Tibial nerve (tissue), 4 donors: ENCODE measurements at regions not wholly inside any gene's neighbourhood (a gene's known extent, or its start where the extent isn't known, plus 50 kb on each side); places are given as distances from the start of the nearest gene placed in this dataset.
A peak's percentile ranks its signal among the peaks of the same experiment; 100 is the strongest.

Source experiments
- DNase-seq, 2 donors: peaks; one replicate each; pipeline ENCODE4 v3.0.0-alpha.2; 2019; ENCODE audit warnings: low spot score in 2 of 2
- H3K27ac ChIP-seq, 4 donors: fragments of 200-600 bp; sonication (generic) in 3 of 4; one replicate each; pipeline ENCODE4 v1.5.1; 2017 to 2019; ENCODE audit warnings: mild to moderate bottlenecking in 1 of 4
- H3K27me3 ChIP-seq, 2 donors: fragments of 200-600 bp; sonication (generic) in 1 of 2; one replicate each; pipeline versions ENCODE4 v1.5.1 to v1.6.0; 2017 to 2019
- H3K36me3 ChIP-seq, 3 donors: fragments of 200-600 bp; sonication (generic); one replicate each; pipeline ENCODE4 v1.5.1; 2018 to 2019
- H3K4me1 ChIP-seq, 4 donors: fragments of 200-600 bp; sonication (generic) in 3 of 4; one replicate each; pipeline ENCODE4 v1.5.1; 2017 to 2019
- H3K4me3 ChIP-seq, 4 donors: fragments of 200-600 bp; sonication (generic) in 3 of 4; one replicate each; pipeline ENCODE4 v1.5.1; 2017 to 2019; ENCODE audit warnings: mild to moderate bottlenecking in 1 of 4, moderate library complexity in 1 of 4
- H3K9me3 ChIP-seq, 4 donors: fragments of 200-600 bp; sonication (generic) in 3 of 4; one replicate each; pipeline ENCODE4 v1.5.1; 2017 to 2019
- CTCF ChIP-seq, 5 experiments: fragments of 200-600 bp in 3 of 5; fragments of 450-650 bp in 2 of 5; sonication (generic) in 3 of 5; IDR thresholded peaks; one replicate each; pipeline ENCODE4 v1.5.1; 2016 to 2019; ENCODE audit warnings: antibody characterized with exemption in 5 of 5, mild to moderate bottlenecking in 3 of 5, moderate library complexity in 2 of 5
- EP300 ChIP-seq, 2 donors: sonication (generic); formaldehyde crosslinking; IDR thresholded peaks; one replicate each; pipeline ENCODE4 v1.6.1; 2017; ENCODE audit warnings: antibody characterized with exemption in 2 of 2, mild to moderate bottlenecking in 1 of 2
- POLR2A ChIP-seq, 2 donors: fragments of 450-650 bp; IDR thresholded peaks; one replicate each; pipeline ENCODE4 v1.6.1; 2017; ENCODE audit warnings: antibody characterized with exemption in 2 of 2, mild to moderate bottlenecking in 2 of 2, moderate library complexity in 2 of 2
- WGBS, 2 donors: methylation state at CpG; one replicate each; pipeline ENCODE4 v1.1.5; 2018; 5-methylcytosine and 5-hydroxymethylcytosine counted together

GRCh38 chr9:113654605-113655428 lies 191.3 kb downstream of the RGS3 start:
- peaks cover 0 to 8% of the 10 kb centered on the region in 2 donors for H3K27me3 ChIP-seq
- no peak for DNase-seq
- no peaks in the 10 kb centered on the region for H3K9me3 ChIP-seq
- peak overlapping the region in 3 of 4 donors; percentile 20 to 42 (median 27) for H3K27ac ChIP-seq
- 64 to 72% methylated on average over 13 of the region's 13 CpGs for WGBS, 2 donors
- H3K36me3 ChIP-seq, result no peaks in the 10 kb centered on the region
- peaks cover 0 to 20% (median 2%) of the 10 kb centered on the region in 4 donors for H3K4me1 ChIP-seq
- no peak overlapping the region for H3K4me3 ChIP-seq
- TF ChIP-seq CTCF (IDR thresholded peaks at IDR 0.05), result no peak
- no peak for TF ChIP-seq EP300 (IDR thresholded peaks at IDR 0.05)
- TF ChIP-seq POLR2A (IDR thresholded peaks at IDR 0.05), result no peak

DNA sequence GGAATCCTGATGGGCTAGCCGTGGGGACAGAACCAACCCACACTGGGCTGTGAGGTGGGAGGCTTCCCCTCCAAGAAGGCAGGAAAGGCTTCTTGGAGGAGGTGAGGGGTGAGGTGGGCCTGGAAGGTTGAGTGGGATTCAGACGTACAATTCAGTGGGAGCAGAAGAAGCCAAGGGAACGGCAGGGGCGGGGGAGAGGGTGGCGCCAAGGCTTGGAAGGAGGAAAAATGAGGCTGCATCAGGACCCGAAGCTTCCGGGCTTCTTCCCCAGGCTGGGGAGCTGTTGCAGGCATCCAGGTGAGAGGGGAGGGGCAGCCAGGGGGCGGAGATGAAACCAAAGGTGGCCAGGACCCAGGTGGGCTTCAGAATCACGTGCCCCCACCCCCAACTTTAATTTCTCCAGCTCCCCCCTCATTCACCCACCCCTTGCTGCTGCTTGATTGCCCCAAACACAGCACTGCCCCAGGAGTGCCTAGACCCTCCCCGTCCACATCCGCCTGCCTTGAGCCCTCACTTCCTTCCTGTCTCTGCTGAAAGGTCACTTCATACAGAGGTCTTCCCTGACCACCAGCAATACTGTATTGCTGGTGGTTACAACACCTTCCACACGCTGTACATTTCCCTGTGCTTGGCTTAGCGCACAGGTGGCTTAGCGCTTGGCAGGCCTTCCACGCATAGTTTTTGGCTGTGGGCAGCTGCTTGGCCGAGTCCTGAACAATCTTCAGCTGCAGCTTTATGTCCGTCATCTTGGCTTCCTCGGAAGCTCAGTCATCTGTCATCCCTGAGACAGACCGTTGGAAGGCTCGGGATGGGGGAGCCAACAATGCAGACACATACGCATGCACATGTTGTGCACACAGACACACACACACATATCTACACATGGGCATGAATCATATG lies 193.5 kb downstream of the RGS3 start:
- Histone ChIP-seq H3K4me1 (peaks cover 0 to 20% (median 2%) of the 10 kb centered on the region in 4 donors), H3K36me3 (no peaks in the 10 kb centered on the region), H3K27me3 (peaks cover 0 to 20% of the 10 kb centered on the region in 2 donors), H3K4me3 (no peak overlapping the region), H3K9me3 (no peaks in the 10 kb centered on the region), H3K27ac (no peak overlapping the region)
- DNase-seq, result no peak
- 62 to 65% methylated on average over 21 of the region's 21 CpGs for WGBS, 2 donors
- TF ChIP-seq CTCF (IDR thresholded peaks at IDR 0.05) (no peak), POLR2A (IDR thresholded peaks at IDR 0.05) (no peak)

- Histone ChIP-seq H3K27me3 (peaks cover 0 to 20% of the 10 kb centered on the region in 2 donors), H3K27ac (no peak overlapping the region), H3K4me3 (no peak overlapping the region), H3K36me3 (no peaks in the 10 kb centered on the region), H3K4me1 (peaks cover 0 to 20% (median 2%) of the 10 kb centered on the region in 4 donors), H3K9me3 (no peaks in the 10 kb centered on the region)
- DNase-seq, result peak; percentile 64 to 89
- TF ChIP-seq CTCF (IDR thresholded peaks at IDR 0.05) (peak; percentile 92 to 97 (median 94)), POLR2A (IDR thresholded peaks at IDR 0.05) (no peak), EP300 (IDR thresholded peaks at IDR 0.05) (no peak)
- WGBS, 2 donors, result 29 to 33% methylated on average over 14 of the region's 14 CpGs
Observed at GRCh38 chr9:113657765-113658544, 194.4 kb downstream of the RGS3 start.

DNA sequence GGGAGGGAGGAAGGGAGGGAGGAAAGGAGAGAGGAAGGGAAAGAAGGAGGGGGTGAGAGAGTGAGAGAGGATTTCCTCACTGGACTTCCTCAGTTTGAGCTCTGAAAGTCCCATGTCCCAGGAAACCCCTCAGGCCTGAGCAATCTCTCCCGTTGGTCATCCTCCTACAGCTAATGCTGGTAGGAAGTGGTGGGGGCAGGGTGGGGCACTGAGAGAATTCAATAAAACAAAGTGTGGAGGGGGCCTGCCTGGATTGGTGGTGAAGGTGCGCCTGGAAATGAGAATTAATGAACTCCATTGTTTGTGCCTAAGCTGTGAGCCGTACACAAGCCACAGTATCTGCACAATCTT lies 195.0 kb downstream of the RGS3 start:
- Histone ChIP-seq H3K27ac (no peak overlapping the region), H3K36me3 (no peaks in the 10 kb centered on the region), H3K27me3 (peaks cover 0 to 20% of the 10 kb centered on the region in 2 donors), H3K4me3 (no peak overlapping the region), H3K9me3 (no peaks in the 10 kb centered on the region), H3K4me1 (peaks cover 0 to 20% (median 2%) of the 10 kb centered on the region in 4 donors)
- no peak for DNase-seq
- TF ChIP-seq POLR2A (IDR thresholded peaks at IDR 0.05) (no peak), CTCF (IDR thresholded peaks at IDR 0.05) (no peak), EP300 (IDR thresholded peaks at IDR 0.05) (no peak)
- 30 to 42% methylated on average over 3 of the region's 3 CpGs for WGBS, 2 donors
